IMR-90 (cell line): ENCODE measurements at regions not wholly inside any gene's neighbourhood (a gene's known extent, or its start where the extent isn't known, plus 50 kb on each side); places are given as distances from the start of the nearest gene placed in this dataset.

ENCODE experiments used
- ATAC-seq: fragments of 200-7000 bp; cut with Tn5 transposase; 2 replicates; pipeline ENCODE4 v1.9.1; 2020; ENCODE audit warnings: low read depth, mild to moderate bottlenecking, moderate library complexity
- BruUV-seq: library from RNA; stranded (reverse); fragments of 400-500 nt; replicated peaks from 2 replicates; lab custom pipeline; 2021; lab: Mats Ljungman, UMichigan
- CTCF ChIA-PET: fragments of 300-600 bp; formaldehyde crosslinking; extraction: SDS; loops from one replicate; lab custom pipeline; 2021; ENCODE audit warnings: antibody characterized with exemption; lab: Yijun Ruan, JAX
- POLR2A ChIA-PET: fragments of 300-600 bp; sonication (Branson Sonifier 250); formaldehyde crosslinking; loops from one replicate; lab custom pipeline; 2022; ENCODE audit warnings: antibody characterized with exemption; ENCODE audit not compliant: unreplicated experiment; lab: Charles Lee
- DNase-seq: peaks from one replicate; pipeline ENCODE4 v3.0.0; 2013
- H2AFZ ChIP-seq: replicated peaks from 2 replicates; pipeline ENCODE3; 2013; ENCODE audit warnings: low read length, mild to moderate bottlenecking; ENCODE audit not compliant: poor library complexity
- H2AK5ac ChIP-seq: 2 replicates; pipeline ENCODE4 v1.6.1; 2013; ENCODE audit warnings: low read depth, low read length, inconsistent platforms
- H2AK9ac ChIP-seq: replicated peaks from 2 replicates; pipeline ENCODE3; 2013; ENCODE audit warnings: mild to moderate bottlenecking, low read depth, low read length, moderate library complexity; ENCODE audit not compliant: poor library complexity
- H2BK120ac ChIP-seq: 2 replicates; pipeline ENCODE4 v1.6.1; 2013; ENCODE audit warnings: low read depth, low read length, inconsistent platforms
- H2BK15ac ChIP-seq: 3 replicates; pipeline ENCODE4 v1.6.1; 2013; ENCODE audit warnings: low read depth, low read length, inconsistent platforms
- H2BK20ac ChIP-seq: 2 replicates; pipeline ENCODE4 v1.6.1; 2013; ENCODE audit warnings: low read depth, mild to moderate bottlenecking, inconsistent platforms, low read length, moderate library complexity
- H2BK5ac ChIP-seq: 2 replicates; pipeline ENCODE4 v1.6.1; 2013; ENCODE audit warnings: mild to moderate bottlenecking, low read depth, low read length, inconsistent platforms; ENCODE audit not compliant: poor library complexity, severe bottlenecking
- H3K14ac ChIP-seq: replicated peaks from 2 replicates; pipeline ENCODE4 v1.6.1; 2013; ENCODE audit warnings: low read depth, low read length, inconsistent platforms
- H3K18ac ChIP-seq: 2 replicates; pipeline ENCODE4 v1.6.1; 2013; ENCODE audit warnings: low read depth, low read length, control low read depth
- H3K23ac ChIP-seq: 2 replicates; pipeline ENCODE4 v1.6.1; 2013; ENCODE audit warnings: low read depth, low read length, inconsistent platforms
- H3K27ac ChIP-seq: 2 replicates; pipeline ENCODE4 v1.5.1; 2013; ENCODE audit warnings: mild to moderate bottlenecking, control low read depth, low read length; ENCODE audit not compliant: insufficient read depth
- H3K27me3 ChIP-seq: 2 replicates; pipeline ENCODE4 v1.6.1; 2013; ENCODE audit warnings: low read length; ENCODE audit not compliant: control insufficient read depth, insufficient read depth
- H3K36me3 ChIP-seq: 2 replicates; pipeline ENCODE4 v1.6.1; 2013; ENCODE audit warnings: low read length, mixed read lengths; ENCODE audit not compliant: control insufficient read depth, insufficient read depth
- H3K4ac ChIP-seq: 2 replicates; pipeline ENCODE4 v1.6.1; 2013; ENCODE audit warnings: low read depth, low read length, inconsistent platforms
- H3K4me1 ChIP-seq: 2 replicates; pipeline ENCODE4 v1.6.1; 2013; ENCODE audit warnings: low read length, mixed read lengths; ENCODE audit not compliant: control insufficient read depth, insufficient read depth
- H3K4me2 ChIP-seq: 2 replicates; pipeline ENCODE4 v1.6.1; 2013; ENCODE audit warnings: low read depth, mild to moderate bottlenecking, control low read depth, low read length, moderate library complexity
- H3K4me3 ChIP-seq: 2 replicates; pipeline ENCODE4 v1.5.1; 2013; ENCODE audit warnings: low read depth, mild to moderate bottlenecking, control low read depth, low read length, moderate library complexity; ENCODE audit not compliant: insufficient read depth
- H3K56ac ChIP-seq: 2 replicates; pipeline ENCODE4 v1.6.1; 2013; ENCODE audit warnings: low read length, inconsistent platforms; ENCODE audit not compliant: insufficient read depth; ENCODE audit errors: extremely low read depth
- H3K79me1 ChIP-seq, 2 experiments: 2 replicates each; pipeline ENCODE4 v1.6.1; 2013; ENCODE audit warnings: low read length in 2 of 2, inconsistent platforms in 1 of 2, low read depth in 1 of 2
- H3K9ac ChIP-seq: 2 replicates; pipeline ENCODE4 v1.6.1; 2013; ENCODE audit warnings: low read depth, low read length, control low read depth
- H3K9me1 ChIP-seq: 2 replicates; pipeline ENCODE4 v1.6.1; 2013; ENCODE audit warnings: low read length, inconsistent platforms; ENCODE audit not compliant: insufficient read depth
- H3K9me3 ChIP-seq: 2 replicates; pipeline ENCODE4 v1.6.1; 2013; ENCODE audit warnings: low read length; ENCODE audit not compliant: control insufficient read depth, insufficient read depth
- H4K20me1 ChIP-seq: 2 replicates; pipeline ENCODE4 v1.6.1; 2013; ENCODE audit warnings: low read length, inconsistent platforms; ENCODE audit not compliant: insufficient read depth
- H4K5ac ChIP-seq: 2 replicates; pipeline ENCODE4 v1.6.1; 2013; ENCODE audit warnings: mild to moderate bottlenecking, low read depth, low read length, control low read depth
- H4K8ac ChIP-seq, 2 experiments: 2 replicates each; pipeline ENCODE4 v1.6.1; 2013; ENCODE audit warnings: low read depth in 2 of 2, low read length in 2 of 2, control low read depth in 1 of 2, inconsistent platforms in 1 of 2
- H4K91ac ChIP-seq: 2 replicates; pipeline ENCODE4 v1.6.1; 2013; ENCODE audit warnings: low read depth, low read length, inconsistent platforms; ENCODE audit not compliant: insufficient read depth
- FOS ChIP-seq: fragments of 150-350 bp; IDR thresholded peaks from 2 replicates; pipeline ENCODE4 v1.6.1; 2016; ENCODE audit warnings: low read depth, low read length
- WGBS, 2 experiments: methylation state at CpG; one replicate each; pipeline versions ENCODE4 v1.1.5 to v1.1.7; 2013; ENCODE audit warnings: missing lambda C conversion rate in 2 of 2; ENCODE audit not compliant: insufficient read length in 1 of 2; ENCODE audit errors: extremely low coverage in 2 of 2; 5-methylcytosine and 5-hydroxymethylcytosine counted together
- dilution Hi-C: fragments of 300-500 bp; cut with HindIII; formaldehyde crosslinking; loops from one replicate; pipeline ENCODE4 v1.14.3; 2018; ENCODE audit warnings: low sequenced_read_pairs; ENCODE audit not compliant: unreplicated experiment
- in situ Hi-C: fragments of 300-500 bp; cut with MboI; formaldehyde crosslinking; loops from 3 replicates; pipeline ENCODE4 v1.14.3; 2019; ENCODE audit warnings: low sequenced_read_pairs, inconsistent platforms, mixed read lengths
- intact Hi-C: fragments of 100-400 bp; cut with micrococcal nuclease; formaldehyde crosslinking; loops from 2 replicates; pipeline ENCODE4 v1.10.0; 2022

DNA sequence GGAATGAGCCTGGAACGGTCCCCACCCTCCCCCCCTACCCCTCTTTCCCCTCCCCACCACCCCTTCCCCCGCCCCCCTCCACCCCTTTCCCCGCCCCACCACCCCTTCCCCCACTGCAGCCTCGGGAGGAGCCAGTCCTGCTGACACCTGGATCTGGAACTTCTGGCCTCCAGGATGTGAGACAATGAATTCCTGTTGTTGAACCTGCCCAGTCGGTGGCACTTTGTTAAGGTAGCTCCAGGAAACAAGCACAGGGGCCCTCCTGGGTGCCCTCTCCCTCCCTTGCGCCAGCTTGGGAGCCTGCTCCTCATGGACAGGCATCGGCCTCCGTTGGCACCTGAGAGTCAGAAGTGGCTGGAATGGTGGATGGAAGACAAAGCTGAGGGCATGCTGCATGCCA lies 152.4 kb upstream of the FOXF1 start:
- H3K79me1 ChIP-seq: peaks cover 0 to 22% of the 10 kb centered on the region in 2 experiments; a peak in 2 of 4 replicates
- no peaks in the 10 kb centered on the region for H3K27me3 ChIP-seq
- no peaks in the 10 kb centered on the region for H3K36me3 ChIP-seq
- H3K18ac ChIP-seq: no peak overlapping the region
- H2BK5ac ChIP-seq: peak overlapping the region; percentile 14
- peak overlapping the region; percentile 90; the same call in 1 of the 2 replicates for H2AK5ac ChIP-seq
- H2BK20ac ChIP-seq: peak overlapping the region; percentile 32
- H3K9me3 ChIP-seq: peaks cover 7% of the 10 kb centered on the region
- ChIA-PET CTCF (no interaction called here), POLR2A (no interaction called here)
- peaks cover 27% of the 10 kb centered on the region for H3K9me1 ChIP-seq
- no peak for TF ChIP-seq FOS
- H2AK9ac ChIP-seq: no peak overlapping the region
- H2BK120ac ChIP-seq: peak overlapping the region; percentile 97
- H3K56ac ChIP-seq: 0 out of 2 replicates have a peak overlapping the region, but pooled peaks have one; percentile 22
- no peak overlapping the region for H3K14ac ChIP-seq
- H2AFZ ChIP-seq: no peak overlapping the region
- no peaks in the 10 kb centered on the region for H4K20me1 ChIP-seq
- H3K27ac ChIP-seq: no peak overlapping the region
- H3K9ac ChIP-seq: no peak overlapping the region
- peaks cover 22% of the 10 kb centered on the region for H3K4me1 ChIP-seq
- BruUV-seq: no TSS peak
- intact Hi-C loops (no loop called here), dilution Hi-C loops (no loop called here), in situ Hi-C loops (no loop called here)
- DNase-seq: no peak
- H2BK15ac ChIP-seq: peak overlapping the region; percentile 29; the same call in 1 of the 3 replicates
- WGBS, 2 experiments: no CpG with 5 or more reads among the region's 8 CpGs
- no peak overlapping the region for H3K4me2 ChIP-seq
- no peak overlapping the region for H4K8ac ChIP-seq
- no peak overlapping the region for H4K5ac ChIP-seq
- no peak overlapping the region for H3K4me3 ChIP-seq
- H4K91ac ChIP-seq: peak overlapping the region; percentile 37; the same call in 1 of the 2 replicates
- H3K23ac ChIP-seq: no peak overlapping the region
- no peak for ATAC-seq
- peak overlapping the region; percentile 40; the same call in 1 of the 2 replicates for H3K4ac ChIP-seq
